ENCODE measurements at regions not wholly inside any gene's neighbourhood (a gene's known extent, or its start where the extent isn't known, plus 50 kb on each side); places are given as distances from the start of the nearest gene placed in this dataset.

- Histone ChIP-seq H3K4me3 (ENCODE audit: low read depth, low read length) (no peak overlapping the region), H3K9ac (ENCODE audit: low read depth, low read length) (no peak overlapping the region), H3K9me3 (ENCODE audit: control insufficient read depth, insufficient read depth, low read length) (peaks cover 3% of the 10 kb centered on the region), H3K4me1 (ENCODE audit: control insufficient read depth, insufficient read depth, low read length) (no peaks in the 10 kb centered on the region), H3K36me3 (ENCODE audit: control insufficient read depth, insufficient read depth, low read length) (no peaks in the 10 kb centered on the region), H3K27me3 (ENCODE audit: control insufficient read depth, insufficient read depth, low read length) (no peaks in the 10 kb centered on the region)
These were observed 241.8 kb upstream of the CIBAR2 start for GRCh38 chr16:85353839-85354685.

- Histone ChIP-seq H3K9ac (ENCODE audit: low read depth, low read length) (no peak overlapping the region), H3K4me3 (ENCODE audit: low read depth, low read length) (no peak overlapping the region), H3K9me3 (ENCODE audit: control insufficient read depth, insufficient read depth, low read length) (peaks cover 3% of the 10 kb centered on the region), H3K4me1 (ENCODE audit: control insufficient read depth, insufficient read depth, low read length) (no peaks in the 10 kb centered on the region), H3K27me3 (ENCODE audit: control insufficient read depth, insufficient read depth, low read length) (no peaks in the 10 kb centered on the region), H3K36me3 (ENCODE audit: control insufficient read depth, insufficient read depth, low read length) (no peaks in the 10 kb centered on the region)
These were observed 242.6 kb upstream of the CIBAR2 start for GRCh38 chr16:85354686-85355514.

GRCh38 chr16:85355515-85355837 lies 243.2 kb upstream of the CIBAR2 start:
- Histone ChIP-seq H3K4me3 (ENCODE audit: low read depth, low read length) (no peak overlapping the region), H3K9me3 (ENCODE audit: control insufficient read depth, insufficient read depth, low read length) (peaks cover 3% of the 10 kb centered on the region), H3K36me3 (ENCODE audit: control insufficient read depth, insufficient read depth, low read length) (no peaks in the 10 kb centered on the region), H3K27me3 (ENCODE audit: control insufficient read depth, insufficient read depth, low read length) (no peaks in the 10 kb centered on the region), H3K4me1 (ENCODE audit: control insufficient read depth, insufficient read depth, low read length) (no peaks in the 10 kb centered on the region), H3K9ac (ENCODE audit: low read depth, low read length) (no peak overlapping the region)

GRCh38 chr16:85356157-85356556 lies 243.9 kb upstream of the CIBAR2 start:
- Histone ChIP-seq H3K9me3 (ENCODE audit: control insufficient read depth, insufficient read depth, low read length) (peaks cover 3% of the 10 kb centered on the region), H3K4me1 (ENCODE audit: control insufficient read depth, insufficient read depth, low read length) (no peaks in the 10 kb centered on the region), H3K4me3 (ENCODE audit: low read depth, low read length) (no peak overlapping the region), H3K27me3 (ENCODE audit: control insufficient read depth, insufficient read depth, low read length) (no peaks in the 10 kb centered on the region), H3K9ac (ENCODE audit: low read depth, low read length) (no peak overlapping the region), H3K36me3 (ENCODE audit: control insufficient read depth, insufficient read depth, low read length) (no peaks in the 10 kb centered on the region)

GRCh38 chr16:85357323-85357722 lies 245.1 kb upstream of the CIBAR2 start:
- H3K4me1 ChIP-seq (ENCODE audit: control insufficient read depth, insufficient read depth, low read length): no peaks in the 10 kb centered on the region
- no peaks in the 10 kb centered on the region for H3K36me3 ChIP-seq (ENCODE audit: control insufficient read depth, insufficient read depth, low read length)
- H3K9me3 ChIP-seq (ENCODE audit: control insufficient read depth, insufficient read depth, low read length): peaks cover 3% of the 10 kb centered on the region
- no peak overlapping the region for H3K9ac ChIP-seq (ENCODE audit: low read depth, low read length)
- no peak overlapping the region for H3K4me3 ChIP-seq (ENCODE audit: low read depth, low read length)
- no peaks in the 10 kb centered on the region for H3K27me3 ChIP-seq (ENCODE audit: control insufficient read depth, insufficient read depth, low read length)

GRCh38 chr16:85357924-85358505 lies 245.7 kb upstream of the CIBAR2 start:
- H3K9me3 ChIP-seq (ENCODE audit: control insufficient read depth, insufficient read depth, low read length): peaks cover 1% of the 10 kb centered on the region
- H3K36me3 ChIP-seq (ENCODE audit: control insufficient read depth, insufficient read depth, low read length): no peaks in the 10 kb centered on the region
- no peak overlapping the region for H3K9ac ChIP-seq (ENCODE audit: low read depth, low read length)
- H3K4me3 ChIP-seq (ENCODE audit: low read depth, low read length): no peak overlapping the region
- no peaks in the 10 kb centered on the region for H3K4me1 ChIP-seq (ENCODE audit: control insufficient read depth, insufficient read depth, low read length)
- H3K27me3 ChIP-seq (ENCODE audit: control insufficient read depth, insufficient read depth, low read length): no peaks in the 10 kb centered on the region

GRCh38 chr16:85358704-85359146 lies 246.5 kb upstream of the CIBAR2 start:
- Histone ChIP-seq H3K9ac (ENCODE audit: low read depth, low read length) (no peak overlapping the region), H3K27me3 (ENCODE audit: control insufficient read depth, insufficient read depth, low read length) (no peaks in the 10 kb centered on the region), H3K9me3 (ENCODE audit: control insufficient read depth, insufficient read depth, low read length) (no peaks in the 10 kb centered on the region), H3K36me3 (ENCODE audit: control insufficient read depth, insufficient read depth, low read length) (no peaks in the 10 kb centered on the region), H3K4me3 (ENCODE audit: low read depth, low read length) (no peak overlapping the region), H3K4me1 (ENCODE audit: control insufficient read depth, insufficient read depth, low read length) (no peaks in the 10 kb centered on the region)

GRCh38 chr16:85359147-85359822 lies 247.0 kb upstream of the CIBAR2 start:
- Histone ChIP-seq H3K9me3 (ENCODE audit: control insufficient read depth, insufficient read depth, low read length) (no peaks in the 10 kb centered on the region), H3K4me3 (ENCODE audit: low read depth, low read length) (no peak overlapping the region), H3K4me1 (ENCODE audit: control insufficient read depth, insufficient read depth, low read length) (no peaks in the 10 kb centered on the region), H3K9ac (ENCODE audit: low read depth, low read length) (peak overlapping the region; percentile 32), H3K36me3 (ENCODE audit: control insufficient read depth, insufficient read depth, low read length) (no peaks in the 10 kb centered on the region), H3K27me3 (ENCODE audit: control insufficient read depth, insufficient read depth, low read length) (no peaks in the 10 kb centered on the region)

- no peaks in the 10 kb centered on the region for H3K9me3 ChIP-seq (ENCODE audit: control insufficient read depth, insufficient read depth, low read length)
- H3K4me3 ChIP-seq (ENCODE audit: low read depth, low read length): no peak overlapping the region
- no peak overlapping the region for H3K9ac ChIP-seq (ENCODE audit: low read depth, low read length)
- no peaks in the 10 kb centered on the region for H3K27me3 ChIP-seq (ENCODE audit: control insufficient read depth, insufficient read depth, low read length)
- H3K36me3 ChIP-seq (ENCODE audit: control insufficient read depth, insufficient read depth, low read length): no peaks in the 10 kb centered on the region
- H3K4me1 ChIP-seq (ENCODE audit: control insufficient read depth, insufficient read depth, low read length): no peaks in the 10 kb centered on the region
These were observed 248.3 kb upstream of the CIBAR2 start for GRCh38 chr16:85360323-85361277.

- no peaks in the 10 kb centered on the region for H3K9me3 ChIP-seq (ENCODE audit: control insufficient read depth, insufficient read depth, low read length)
- no peak overlapping the region for H3K4me3 ChIP-seq (ENCODE audit: low read depth, low read length)
- no peak overlapping the region for H3K9ac ChIP-seq (ENCODE audit: low read depth, low read length)
- no peaks in the 10 kb centered on the region for H3K4me1 ChIP-seq (ENCODE audit: control insufficient read depth, insufficient read depth, low read length)
- H3K27me3 ChIP-seq (ENCODE audit: control insufficient read depth, insufficient read depth, low read length): no peaks in the 10 kb centered on the region
- no peaks in the 10 kb centered on the region for H3K36me3 ChIP-seq (ENCODE audit: control insufficient read depth, insufficient read depth, low read length)
These were observed 249.3 kb upstream of the CIBAR2 start for GRCh38 chr16:85361441-85362118.

All from iPS-15b (cell line).